K562 (cell line): ENCODE measurements at regions not wholly inside any gene's neighbourhood (a gene's known extent, or its start where the extent isn't known, plus 50 kb on each side); places are given as distances from the start of the nearest gene placed in this dataset.

ENCODE experiments used
- ATAC-seq: fragments of 200-7000 bp; cut with Tn5 transposase; 3 replicates; pipeline ENCODE4 v1.9.1; 2020; ENCODE audit warnings: moderate library complexity
- BruUV-seq: library from RNA; stranded (reverse); fragments of 400-500 nt; replicated peaks from 2 replicates; lab custom pipeline; 2021; lab: Mats Ljungman, UMichigan
- CTCF ChIA-PET: fragments of 300-600 bp; formaldehyde crosslinking; extraction: SDS; loops from one replicate; lab custom pipeline; 2021; ENCODE audit warnings: low intra/inter-chr PET ratio; lab: Yijun Ruan, JAX
- POLR2A ChIA-PET: fragments of 300-600, 350-650 bp; sonication (Branson Sonifier 250); formaldehyde crosslinking; extraction: SDS; loops from one replicate; lab custom pipeline; 2021; ENCODE audit warnings: antibody characterized with exemption, inconsistent platforms; lab: Yijun Ruan, JAX
- DNase-seq, 4 experiments: peaks; one replicate each; pipeline versions ENCODE4 v3.0.0 to v3.0.0-alpha.2; 2011 to 2018; ENCODE audit warnings: low spot score in 3 of 4, mixed read lengths in 3 of 4; ENCODE audit errors: extremely low read depth in 1 of 4
- FAIRE-seq: peaks from 2 replicates; lab custom pipeline; 2011; peaks lifted over from hg19 to GRCh38; lab: Jason Lieb, UNC
- H2AFZ ChIP-seq: 2 replicates; pipeline ENCODE4 v1.6.0; 2011; ENCODE audit warnings: low read depth, low read length, control low read depth, inconsistent platforms
- H3K27ac ChIP-seq: fragments of 200-600 bp; 3 replicates; pipeline ENCODE4 v1.8.0; 2011; ENCODE audit warnings: low read depth, mild to moderate bottlenecking, control low read depth, inconsistent platforms, low read length, moderate library complexity, mixed read lengths; ENCODE audit errors: extremely low read depth
- H3K27me3 ChIP-seq, 2 experiments: fragments of 300-600 bp in 1 of 2; 2 replicates in 1 of 2; 3 replicates in 1 of 2; pipeline versions ENCODE4 v1.6.0 to v1.8.0; 2011; ENCODE audit warnings: inconsistent platforms in 2 of 2, low read length in 2 of 2, mild to moderate bottlenecking in 1 of 2, mixed read lengths in 1 of 2, moderate library complexity in 1 of 2; ENCODE audit not compliant: control insufficient read depth in 2 of 2, insufficient read depth in 2 of 2
- H3K36me3 ChIP-seq: fragments of 300-600 bp; 3 replicates; pipeline ENCODE4 v1.8.0; 2011; ENCODE audit warnings: mild to moderate bottlenecking, low read length, inconsistent platforms; ENCODE audit not compliant: control insufficient read depth, insufficient read depth
- H3K4me1 ChIP-seq, 2 experiments: fragments of 200-600 bp in 1 of 2; replicated peaks in 1 of 2; 2 replicates in 1 of 2; 3 replicates in 1 of 2; pipeline versions ENCODE4 v1.5.1 to v1.8.0; 2011; ENCODE audit warnings: inconsistent platforms in 2 of 2, low read length in 2 of 2, mild to moderate bottlenecking in 1 of 2, mixed read lengths in 1 of 2, moderate library complexity in 1 of 2; ENCODE audit not compliant: control insufficient read depth in 2 of 2, insufficient read depth in 2 of 2
- H3K4me2 ChIP-seq: 2 replicates; pipeline ENCODE4 v1.6.1; 2011; ENCODE audit warnings: low read length, control low read depth, inconsistent platforms, mixed read lengths; ENCODE audit not compliant: insufficient read depth
- H3K4me3 ChIP-seq: fragments of 200-600 bp; sonication (generic), shearing (Covaris generic); 2 replicates; pipeline ENCODE4 v1.5.1; 2016; ENCODE audit warnings: control low read depth, inconsistent platforms
- H3K79me2 ChIP-seq: fragments of 200-600 bp; 3 replicates; pipeline ENCODE4 v1.8.0; 2011; ENCODE audit warnings: low read length, inconsistent platforms; ENCODE audit not compliant: control insufficient read depth, insufficient read depth
- H3K9ac ChIP-seq, 2 experiments: 2 replicates each; pipeline versions ENCODE4 v1.6.0 to v1.6.1; 2011; ENCODE audit warnings: low read depth in 2 of 2, low read length in 2 of 2, control low read depth in 1 of 2, inconsistent platforms in 1 of 2, mild to moderate bottlenecking in 1 of 2, mixed read lengths in 1 of 2; ENCODE audit not compliant: insufficient read depth in 1 of 2
- H3K9me1 ChIP-seq: one replicate; pipeline ENCODE4 v1.6.0; 2011; ENCODE audit warnings: inconsistent platforms, mild to moderate bottlenecking, low read length, moderate library complexity; ENCODE audit not compliant: control insufficient read depth, insufficient read depth
- H3K9me3 ChIP-seq: replicated peaks from 2 replicates; pipeline ENCODE4 v1.5.1; 2011; ENCODE audit warnings: low read depth, low read length, inconsistent platforms; ENCODE audit not compliant: control insufficient read depth, insufficient read depth
- H4K20me1 ChIP-seq: replicated peaks from 2 replicates; pipeline ENCODE4 v1.6.1; 2011; ENCODE audit warnings: low read length, inconsistent platforms, mixed read lengths; ENCODE audit not compliant: control insufficient read depth, insufficient read depth
- E2F6 ChIP-seq, 2 experiments: IDR thresholded peaks; 2 replicates each; pipeline ENCODE4 v1.6.1; 2011; ENCODE audit warnings: borderline replicate concordance in 1 of 2, control low read depth in 1 of 2, low read depth in 1 of 2, low read length in 1 of 2, mild to moderate bottlenecking in 1 of 2, mixed read lengths in 1 of 2, moderate library complexity in 1 of 2; ENCODE audit not compliant: insufficient read depth in 1 of 2, insufficient read length in 1 of 2, poor library complexity in 1 of 2, severe bottlenecking in 1 of 2; ENCODE audit errors: extremely low read depth in 1 of 2
- FIP1L1 ChIP-seq: fragments of 200-400 bp; formaldehyde crosslinking; IDR thresholded peaks from 2 replicates; pipeline ENCODE4 v1.6.1; 2018; ENCODE audit warnings: mild to moderate bottlenecking, low read depth, low read length; ENCODE audit not compliant: poor library complexity, severe bottlenecking
- GATA2 ChIP-seq: sonication (generic); formaldehyde crosslinking; IDR thresholded peaks from 2 replicates; pipeline ENCODE4 v1.4.0; 2020; ENCODE audit warnings: mild to moderate bottlenecking, missing genetic modification reagents
- HDAC3 ChIP-seq: fragments of 450-650 bp; IDR thresholded peaks from 2 replicates; pipeline ENCODE4 v1.6.1; 2018; ENCODE audit warnings: borderline replicate concordance, mild to moderate bottlenecking, moderate library complexity; ENCODE audit not compliant: partially characterized antibody
- HES1 ChIP-seq: fragments of 450-650 bp; IDR thresholded peaks from 2 replicates; pipeline ENCODE4 v1.6.1; 2016; ENCODE audit warnings: low read depth, mild to moderate bottlenecking, moderate library complexity
- HNRNPK ChIP-seq: fragments of 200-400 bp; formaldehyde crosslinking; IDR thresholded peaks from one replicate; pipeline ENCODE4 v1.6.1; 2018; ENCODE audit warnings: mild to moderate bottlenecking, low read depth, low read length; ENCODE audit not compliant: poor library complexity, severe bottlenecking
- MAZ ChIP-seq, 2 experiments: fragments of 450-650 bp in 1 of 2; sonication (generic) in 1 of 2; formaldehyde crosslinking; IDR thresholded peaks in 1 of 2; conservative IDR thresholded peaks in 1 of 2; 2 replicates each; pipeline versions ENCODE4 v1.4.0 to v1.5.0; 2020; ENCODE audit warnings: mild to moderate bottlenecking in 1 of 2, missing genetic modification reagents in 1 of 2
- POLR2A ChIP-seq: fragments of 450-650 bp; conservative IDR thresholded peaks from 2 replicates; pipeline ENCODE4 v1.6.1; 2016
- PTBP1 ChIP-seq: fragments of 200-400 bp; formaldehyde crosslinking; IDR thresholded peaks from 2 replicates; pipeline ENCODE4 v1.6.1; 2017; ENCODE audit warnings: low read depth, low read length
- SMC3 ChIP-seq: conservative IDR thresholded peaks from 2 replicates; pipeline ENCODE4 v1.6.1; 2011; ENCODE audit warnings: low read depth, low read length, improper control_type of control experiment; ENCODE audit not compliant: insufficient read depth
- ZBTB2 ChIP-seq: fragments of 450-650 bp; IDR thresholded peaks from 2 replicates; pipeline ENCODE4 v1.6.1; 2016; ENCODE audit warnings: antibody characterized with exemption
- ZC3H8 ChIP-seq: fragments of 450-650 bp; IDR thresholded peaks from 2 replicates; pipeline ENCODE4 v1.6.1; 2017
- ZEB2 ChIP-seq: fragments of 450-650 bp; IDR thresholded peaks from 2 replicates; pipeline ENCODE4 v1.6.1; 2016
- ZNF436 ChIP-seq: fragments of 250-450, 450-650 bp; sonication (Bioruptor Pico); formaldehyde crosslinking; IDR thresholded peaks from 2 replicates; pipeline ENCODE4 v1.7.0; 2020; ENCODE audit warnings: mild to moderate bottlenecking
- WGBS: fragments of 100-300 bp; shearing (Covaris generic); methylation state at CpG from one replicate; pipeline ENCODE4 v1.1.6; 2016; ENCODE audit warnings: low coverage, mixed read lengths; ENCODE audit not compliant: insufficient coverage; ENCODE audit errors: missing lambda C conversion rate; 5-methylcytosine and 5-hydroxymethylcytosine counted together
- in situ Hi-C: fragments of 300-500 bp; cut with MboI; formaldehyde crosslinking; loops from 4 replicates; pipeline ENCODE4 v1.15.0; 2018; ENCODE audit warnings: inconsistent platforms, mixed read lengths
- intact Hi-C: fragments of 100-400 bp; cut with micrococcal nuclease; formaldehyde crosslinking; loops from 2 replicates; pipeline ENCODE4 v1.14.2; 2022
- TF ChIP-seq, protein P1 (sequence below): fragments of 450-650 bp; IDR thresholded peaks from 2 replicates; pipeline ENCODE4 v1.6.1; 2014; ENCODE audit warnings: low read depth, mild to moderate bottlenecking, moderate library complexity, borderline replicate concordance

GRCh38 chr5:2660315-2660714 lies 91.2 kb downstream of the IRX2 start (continued):
- TF ChIP-seq, protein P1, sequence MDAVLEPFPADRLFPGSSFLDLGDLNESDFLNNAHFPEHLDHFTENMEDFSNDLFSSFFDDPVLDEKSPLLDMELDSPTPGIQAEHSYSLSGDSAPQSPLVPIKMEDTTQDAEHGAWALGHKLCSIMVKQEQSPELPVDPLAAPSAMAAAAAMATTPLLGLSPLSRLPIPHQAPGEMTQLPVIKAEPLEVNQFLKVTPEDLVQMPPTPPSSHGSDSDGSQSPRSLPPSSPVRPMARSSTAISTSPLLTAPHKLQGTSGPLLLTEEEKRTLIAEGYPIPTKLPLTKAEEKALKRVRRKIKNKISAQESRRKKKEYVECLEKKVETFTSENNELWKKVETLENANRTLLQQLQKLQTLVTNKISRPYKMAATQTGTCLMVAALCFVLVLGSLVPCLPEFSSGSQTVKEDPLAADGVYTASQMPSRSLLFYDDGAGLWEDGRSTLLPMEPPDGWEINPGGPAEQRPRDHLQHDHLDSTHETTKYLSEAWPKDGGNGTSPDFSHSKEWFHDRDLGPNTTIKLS = no peak

GRCh38 chr5:2658881-2659470 lies 92.5 kb downstream of the IRX2 start:
- no TSS peak for BruUV-seq
- Histone ChIP-seq H3K27ac (no peak overlapping the region), H3K36me3 (no peaks in the 10 kb centered on the region), H3K9me1 (no peaks in the 10 kb centered on the region), H2AFZ (no peak overlapping the region), H3K79me2 (no peaks in the 10 kb centered on the region), H3K9me3 (no peaks in the 10 kb centered on the region), H3K27me3 (peaks cover 6 to 47% of the 10 kb centered on the region in 2 experiments; a peak in 3 of 5 replicates), H3K9ac (no peak overlapping the region), H3K4me3 (no peak overlapping the region), H4K20me1 (no peaks in the 10 kb centered on the region; the same call in 1 of the 2 replicates), H3K4me2 (no peak overlapping the region), H3K4me1 (no peaks in the 10 kb centered on the region)
- intact Hi-C loops (no loop called here), in situ Hi-C loops (no loop called here)
- ChIA-PET POLR2A (interaction anchor here (0.5 kb wide), 1 partner anchor 225 kb away, joined by 4 read pairs; no protein-coding TSS in a partner anchor), CTCF (no interaction called here)
- WGBS = under 1% methylated on average over 18 of the region's 18 CpGs
- ATAC-seq = no peak
- DNase-seq = no peak
- FAIRE-seq = no peak
- TF ChIP-seq HNRNPK (no peak), MAZ (CRISPR knock-in tag; conservative IDR thresholded peaks at IDR 0.05 in 1 of 2, IDR thresholded peaks at IDR 0.05 in 1 of 2) (no peak), ZNF436 (CRISPR knock-in tag) (no peak), PTBP1 (no peak), POLR2A (no peak), HES1 (no peak), HDAC3 (no peak), ZEB2 (no peak), E2F6 (IDR thresholded peaks at IDR 0.05; ENCODE audit: borderline replicate concordance in 1 of 2, extremely low read depth in 1 of 2, insufficient read depth in 1 of 2, insufficient read length in 1 of 2, low read depth in 1 of 2, low read length in 1 of 2, poor library complexity in 1 of 2, severe bottlenecking in 1 of 2) (no peak), GATA2 (CRISPR knock-in tag) (no peak), ZC3H8 (no peak), ZBTB2 (no peak), FIP1L1 (no peak), SMC3 (no peak)
